ENCODE measurements at regions not wholly inside any gene's neighbourhood (a gene's known extent, or its start where the extent isn't known, plus 50 kb on each side); places are given as distances from the start of the nearest gene placed in this dataset.

GRCh38 chr4:162560073-162560472 is 396.3 kb upstream of the FSTL5 start:
- intact Hi-C loops (cut with micrococcal nuclease; ENCODE audit: unreplicated experiment): loop anchor here (10.0 kb wide), 1 partner anchor 1785 kb away; no protein-coding TSS in a partner anchor
- Histone ChIP-seq H3K79me2 (ENCODE audit: insufficient read depth, low read depth, low read length) (no peaks in the 10 kb centered on the region), H3K27ac (ENCODE audit: low read depth, low read length, poor library complexity, severe bottlenecking) (no peak overlapping the region), H3K9me2 (ENCODE audit: insufficient read depth, low read length) (no peaks in the 10 kb centered on the region), H3K9me3 (ENCODE audit: low read length) (no peaks in the 10 kb centered on the region), H3K4me1 (ENCODE audit: insufficient read depth, low read length, poor library complexity, severe bottlenecking) (no peaks in the 10 kb centered on the region), H2AFZ (ENCODE audit: low read length) (no peak overlapping the region), H3K4me2 (ENCODE audit: low read length) (no peak overlapping the region), H3K4me3 (ENCODE audit: low read depth, low read length, poor library complexity, severe bottlenecking) (no peak overlapping the region), H4K20me1 (ENCODE audit: insufficient read depth, low read length) (no peaks in the 10 kb centered on the region), H3K36me3 (ENCODE audit: insufficient read depth, low read length) (no peaks in the 10 kb centered on the region)
- DNase-seq (ENCODE audit: low spot score): no peak
- ChIA-PET CTCF (ENCODE audit: unreplicated experiment) (no interaction called here), POLR2A (no interaction called here)
- BruUV-seq (replicated peaks): no TSS peak
- no peak for TF ChIP-seq EZH2phosphoT487 (IDR thresholded peaks at IDR 0.05; ENCODE audit: borderline replicate concordance, low read depth, low read length)
- peak; percentile 24; the same call in 1 of the 2 replicates for TF ChIP-seq CTCF (conservative IDR thresholded peaks at IDR 0.05; ENCODE audit: low read length)

DNA sequence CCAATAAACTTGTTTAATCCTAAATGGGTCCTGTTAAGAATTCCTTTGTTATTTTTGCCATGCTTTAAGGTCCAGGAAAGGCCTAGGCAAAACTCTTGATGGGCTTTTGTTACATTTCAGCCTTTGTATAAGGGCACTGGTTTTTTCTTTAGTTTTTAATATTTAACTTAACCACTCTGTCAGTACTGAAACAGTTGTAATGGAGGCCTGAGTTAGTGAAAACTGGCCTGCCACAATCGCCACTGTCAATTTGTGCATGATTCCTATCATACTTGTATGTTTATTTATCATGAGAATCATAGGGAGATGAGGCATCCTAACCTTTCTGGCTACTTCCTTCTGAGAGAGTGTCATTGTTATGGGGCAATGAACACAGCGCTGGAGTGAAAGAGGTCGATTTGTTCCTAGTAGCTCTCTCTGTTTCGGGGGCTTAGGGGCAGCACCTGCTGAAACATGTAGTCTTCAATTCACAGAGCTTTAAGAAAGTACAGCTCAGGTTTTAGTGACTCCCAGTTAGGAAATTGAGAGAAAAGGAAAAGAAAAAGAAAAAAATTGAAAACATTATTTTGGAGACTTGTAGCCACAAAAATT is 393.8 kb upstream of the FSTL5 start:
- no peak overlapping the region for H3K27ac ChIP-seq (ENCODE audit: low read depth, low read length, poor library complexity, severe bottlenecking)
- intact Hi-C loops (cut with micrococcal nuclease; ENCODE audit: unreplicated experiment): no loop called here
- BruUV-seq (replicated peaks): no TSS peak
- H3K4me3 ChIP-seq (ENCODE audit: low read depth, low read length, poor library complexity, severe bottlenecking): no peak overlapping the region
- CTCF ChIA-PET (ENCODE audit: unreplicated experiment): no interaction called here
- POLR2A ChIA-PET: no interaction called here
- H4K20me1 ChIP-seq (ENCODE audit: insufficient read depth, low read length): no peaks in the 10 kb centered on the region
- H3K36me3 ChIP-seq (ENCODE audit: insufficient read depth, low read length): no peaks in the 10 kb centered on the region
- no peaks in the 10 kb centered on the region for H3K9me3 ChIP-seq (ENCODE audit: low read length)
- H3K9me2 ChIP-seq (ENCODE audit: insufficient read depth, low read length): no peaks in the 10 kb centered on the region
- H2AFZ ChIP-seq (ENCODE audit: low read length): no peak overlapping the region
- TF ChIP-seq CTCF (conservative IDR thresholded peaks at IDR 0.05; ENCODE audit: low read length) (no peak), EZH2phosphoT487 (IDR thresholded peaks at IDR 0.05; ENCODE audit: borderline replicate concordance, low read depth, low read length) (no peak)
- H3K4me2 ChIP-seq (ENCODE audit: low read length): no peak overlapping the region
- no peaks in the 10 kb centered on the region for H3K79me2 ChIP-seq (ENCODE audit: insufficient read depth, low read depth, low read length)
- H3K4me1 ChIP-seq (ENCODE audit: insufficient read depth, low read length, poor library complexity, severe bottlenecking): no peaks in the 10 kb centered on the region
- DNase-seq (ENCODE audit: low spot score): no peak

DNA sequence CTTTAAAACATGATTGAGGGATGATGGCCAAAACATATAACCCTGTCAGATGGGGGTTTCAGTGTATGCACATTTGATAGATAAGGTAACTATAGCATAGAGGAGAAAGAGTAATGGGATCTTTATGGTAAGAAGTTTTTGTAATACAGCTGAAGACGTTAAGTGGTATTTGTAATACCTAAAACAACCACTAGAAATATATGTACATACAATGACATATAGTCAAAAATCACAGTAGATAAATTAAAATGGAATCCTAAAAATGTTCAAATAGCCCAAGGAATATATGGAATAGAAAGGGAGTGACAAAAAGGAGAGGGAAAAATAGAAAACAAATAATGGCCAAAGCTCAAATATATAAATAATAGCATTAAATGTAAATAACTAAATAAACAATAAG is 371.3 kb upstream of the FSTL5 start:
- H3K27ac ChIP-seq (ENCODE audit: low read depth, low read length, poor library complexity, severe bottlenecking): no peak overlapping the region
- H3K9me3 ChIP-seq (ENCODE audit: low read length): no peaks in the 10 kb centered on the region
- no peaks in the 10 kb centered on the region for H3K9me2 ChIP-seq (ENCODE audit: insufficient read depth, low read length)
- H3K4me1 ChIP-seq (ENCODE audit: insufficient read depth, low read length, poor library complexity, severe bottlenecking): no peaks in the 10 kb centered on the region
- H3K36me3 ChIP-seq (ENCODE audit: insufficient read depth, low read length): no peaks in the 10 kb centered on the region
- no peak for DNase-seq (ENCODE audit: low spot score)
- no TSS peak for BruUV-seq (replicated peaks)
- no peaks in the 10 kb centered on the region for H3K79me2 ChIP-seq (ENCODE audit: insufficient read depth, low read depth, low read length)
- intact Hi-C loops (cut with micrococcal nuclease; ENCODE audit: unreplicated experiment): no loop called here
- ChIA-PET POLR2A (no interaction called here), CTCF (ENCODE audit: unreplicated experiment) (no interaction called here)
- TF ChIP-seq CTCF (conservative IDR thresholded peaks at IDR 0.05; ENCODE audit: low read length) (peak; percentile 56), EZH2phosphoT487 (IDR thresholded peaks at IDR 0.05; ENCODE audit: borderline replicate concordance, low read depth, low read length) (no peak)
- no peak overlapping the region for H2AFZ ChIP-seq (ENCODE audit: low read length)
- H3K4me2 ChIP-seq (ENCODE audit: low read length): no peak overlapping the region
- no peak overlapping the region for H3K4me3 ChIP-seq (ENCODE audit: low read depth, low read length, poor library complexity, severe bottlenecking)
- H4K20me1 ChIP-seq (ENCODE audit: insufficient read depth, low read length): no peaks in the 10 kb centered on the region
